Activated T-cell treated with anti-CD3 and anti-CD28 coated beads, Interleukin-2, amount 50 U/mL, for 72 hours (primary cell): ENCODE measurements at regions not wholly inside any gene's neighbourhood (a gene's known extent, or its start where the extent isn't known, plus 50 kb on each side); places are given as distances from the start of the nearest gene placed in this dataset.

Source experiments
- ATAC-seq, 2 donors: fragments of 150-1000 bp; cut with Tn5 transposase; replicated peaks in 1 of 2; 2 replicates each; pipeline ENCODE4 v1.10.0; 2021; ENCODE audit warnings: moderate library complexity in 2 of 2, mild to moderate bottlenecking in 1 of 2
- DNase-seq, 2 donors: peaks; one replicate each; pipeline ENCODE4 v3.0.0; 2021 to 2022; ENCODE audit warnings: mixed read lengths in 1 of 2
- H3K27ac Mint-ChIP-seq: one replicate; pipeline ENCODE4 v1.8.0; 2022; ENCODE audit warnings: mild to moderate bottlenecking, moderate library complexity, mixed read lengths
- H3K27me3 Mint-ChIP-seq: one replicate; pipeline ENCODE4 v1.8.0; 2022; ENCODE audit warnings: low read depth, mixed read lengths
- H3K36me3 Mint-ChIP-seq, 2 donors: one replicate each; pipeline ENCODE4 v1.8.0; 2022; ENCODE audit warnings: mixed read lengths in 2 of 2, mild to moderate bottlenecking in 1 of 2; ENCODE audit not compliant: insufficient read depth in 2 of 2
- H3K4me1 Mint-ChIP-seq: one replicate; pipeline ENCODE4 v1.8.0; 2022; ENCODE audit warnings: low read depth, mixed read lengths
- H3K4me3 Mint-ChIP-seq, 2 donors: one replicate each; pipeline ENCODE4 v1.8.0; 2022; ENCODE audit warnings: mild to moderate bottlenecking in 2 of 2, mixed read lengths in 2 of 2, moderate library complexity in 2 of 2
- H3K9me3 Mint-ChIP-seq, 2 donors: one replicate each; pipeline ENCODE4 v1.8.0; 2022; ENCODE audit warnings: mixed read lengths in 2 of 2

DNA sequence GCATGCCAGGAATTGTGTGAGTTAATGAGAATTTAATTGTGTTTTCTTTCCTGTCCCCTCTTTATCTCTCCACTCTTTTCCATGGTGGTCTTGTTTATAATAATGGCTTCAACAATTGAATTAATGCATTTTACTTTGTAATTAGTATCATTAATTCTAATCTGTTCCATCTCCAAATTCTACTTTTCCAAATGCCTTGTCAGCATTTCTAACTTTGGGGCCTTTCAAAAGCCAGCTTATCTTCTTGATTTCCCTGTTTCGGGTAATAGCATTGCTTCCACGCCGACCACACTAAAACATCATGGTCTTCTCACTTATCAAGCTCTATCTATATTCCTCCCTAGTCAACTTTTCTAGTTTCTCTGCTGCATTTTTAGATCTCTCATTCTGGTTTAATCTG lies 54.2 kb upstream of the RMST start:
- H3K9me3 Mint-ChIP-seq, result no peaks in the 10 kb centered on the region
- H3K4me3 Mint-ChIP-seq, result no peak overlapping the region
- no peaks in the 10 kb centered on the region for H3K4me1 Mint-ChIP-seq
- no peaks in the 10 kb centered on the region for H3K27me3 Mint-ChIP-seq
- H3K27ac Mint-ChIP-seq, result no peak overlapping the region
- no peak for ATAC-seq
- DNase-seq, result no peak
- H3K36me3 Mint-ChIP-seq, result no peaks in the 10 kb centered on the region

- no peak for ATAC-seq
- no peak for DNase-seq
- Mint-ChIP-seq H3K36me3 (no peaks in the 10 kb centered on the region), H3K4me3 (no peak overlapping the region), H3K9me3 (no peaks in the 10 kb centered on the region), H3K27me3 (no peaks in the 10 kb centered on the region), H3K4me1 (no peaks in the 10 kb centered on the region), H3K27ac (no peak overlapping the region)
Measured at GRCh38 chr12:97411341-97411740, 51.3 kb upstream of the RMST start.
